Central memory CD8-positive, alpha-beta T cell (primary cell): ENCODE measurements at regions not wholly inside any gene's neighbourhood (a gene's known extent, or its start where the extent isn't known, plus 50 kb on each side); places are given as distances from the start of the nearest gene placed in this dataset.
"Not testable (repeated sequence)": the region's sequence is repeated elsewhere in the genome, so short reads cannot be mapped to it uniquely, and the experiment has no call there.

Experiments used
- ATAC-seq: fragments of 150-1000 bp; cut with Tn5 transposase; replicated peaks from 2 replicates; pipeline ENCODE4 v1.10.0; 2022; ENCODE audit warnings: mild to moderate bottlenecking, moderate FRiP score, moderate number of reproducible peaks; ENCODE audit not compliant: poor library complexity, severe bottlenecking; ENCODE audit errors: extremely low read depth
- DNase-seq, 2 donors: peaks; one replicate each; pipeline ENCODE4 v3.0.0; 2021; ENCODE audit warnings: low spot score in 2 of 2
- H3K27ac Mint-ChIP-seq: one replicate; pipeline ENCODE4 v1.8.0; 2022; ENCODE audit warnings: low read depth, mild to moderate bottlenecking, moderate library complexity, mixed read lengths
- H3K27me3 Mint-ChIP-seq: one replicate; pipeline ENCODE4 v1.8.0; 2022; ENCODE audit warnings: mixed read lengths
- H3K36me3 Mint-ChIP-seq: one replicate; pipeline ENCODE4 v1.8.0; 2022; ENCODE audit warnings: mild to moderate bottlenecking, moderate library complexity, mixed read lengths; ENCODE audit not compliant: insufficient read depth
- H3K4me1 Mint-ChIP-seq: one replicate; pipeline ENCODE4 v1.8.0; 2022; ENCODE audit warnings: mixed read lengths
- H3K4me3 Mint-ChIP-seq: one replicate; pipeline ENCODE4 v1.8.0; 2022; ENCODE audit warnings: mild to moderate bottlenecking, moderate library complexity, mixed read lengths
- H3K9me3 Mint-ChIP-seq: one replicate; pipeline ENCODE4 v1.8.0; 2022; ENCODE audit warnings: mixed read lengths

GRCh38 chr6:6869094-6869493, 238.7 kb upstream of the RREB1 start:
- ATAC-seq (no peak), DNase-seq (no peak)
- Mint-ChIP-seq H3K27ac (no peak overlapping the region), H3K36me3 (no peaks in the 10 kb centered on the region), H3K4me1 (no peaks in the 10 kb centered on the region), H3K9me3 (no peaks in the 10 kb centered on the region), H3K27me3 (peaks cover 11% of the 10 kb centered on the region), H3K4me3 (no peak overlapping the region)

- no peaks in the 10 kb centered on the region for H3K9me3 Mint-ChIP-seq
- DNase-seq (no peak), ATAC-seq (no peak)
- peaks cover 14% of the 10 kb centered on the region for H3K27me3 Mint-ChIP-seq
- H3K27ac Mint-ChIP-seq: no peak overlapping the region
- H3K4me3 Mint-ChIP-seq: no peak overlapping the region
- no peaks in the 10 kb centered on the region for H3K4me1 Mint-ChIP-seq
- H3K36me3 Mint-ChIP-seq: no peaks in the 10 kb centered on the region
Observed at GRCh38 chr6:6870921-6871320, 236.8 kb upstream of the RREB1 start.

GRCh38 chr6:6872459-6873344, 235.1 kb upstream of the RREB1 start:
- no peak overlapping the region for H3K4me3 Mint-ChIP-seq
- no peaks in the 10 kb centered on the region for H3K9me3 Mint-ChIP-seq
- DNase-seq (no peak), ATAC-seq (no peak)
- H3K36me3 Mint-ChIP-seq: no peaks in the 10 kb centered on the region
- peaks cover 32% of the 10 kb centered on the region for H3K27me3 Mint-ChIP-seq
- H3K27ac Mint-ChIP-seq: no peak overlapping the region
- H3K4me1 Mint-ChIP-seq: no peaks in the 10 kb centered on the region

- DNase-seq: no peak
- no peaks in the 10 kb centered on the region for H3K36me3 Mint-ChIP-seq
- H3K4me1 Mint-ChIP-seq: no peaks in the 10 kb centered on the region
- peaks cover 34% of the 10 kb centered on the region for H3K27me3 Mint-ChIP-seq
- H3K27ac Mint-ChIP-seq: no peak overlapping the region
- ATAC-seq: no peak
- H3K9me3 Mint-ChIP-seq: no peaks in the 10 kb centered on the region
- H3K4me3 Mint-ChIP-seq: no peak overlapping the region
Observed at GRCh38 chr6:6873778-6874177, 234.0 kb upstream of the RREB1 start.

DNA sequence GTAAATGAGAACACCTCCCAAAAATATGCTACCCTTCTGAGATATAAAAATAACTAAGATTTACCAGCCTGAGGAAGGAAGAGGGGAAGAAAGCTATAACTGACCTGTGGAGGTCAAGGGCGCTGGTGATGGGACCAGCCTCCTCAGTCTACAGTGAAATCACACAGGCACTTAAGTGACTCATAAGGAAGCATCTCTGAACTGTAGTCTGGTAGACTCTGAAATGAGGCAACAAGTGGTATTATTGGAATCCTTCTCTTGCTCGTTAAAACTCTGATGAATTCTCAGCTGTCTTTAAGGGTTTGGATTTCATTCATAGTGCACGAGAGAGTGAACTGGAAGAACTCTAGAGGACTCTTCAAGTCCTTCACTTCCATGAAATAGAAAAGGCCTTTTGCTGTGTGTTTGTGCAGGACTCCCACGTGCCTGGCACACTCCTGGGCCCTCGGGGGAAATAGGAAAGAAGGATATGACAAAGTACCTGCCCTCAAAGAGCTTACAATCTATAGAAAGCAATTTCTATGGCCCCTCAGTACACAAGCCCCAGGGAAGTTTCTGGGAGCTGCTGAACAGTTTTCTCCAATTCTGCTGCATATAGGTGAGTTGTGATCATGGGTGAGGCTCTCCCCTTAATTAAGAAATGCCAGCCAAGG, 231.8 kb upstream of the RREB1 start:
- Mint-ChIP-seq H3K27ac (no peak overlapping the region), H3K4me3 (no peak overlapping the region), H3K9me3 (no peaks in the 10 kb centered on the region), H3K27me3 (peaks cover 34% of the 10 kb centered on the region), H3K36me3 (peaks cover 3% of the 10 kb centered on the region), H3K4me1 (no peaks in the 10 kb centered on the region)
- no peak for DNase-seq
- no peak for ATAC-seq

GRCh38 chr6:6877792-6878191, 230.0 kb upstream of the RREB1 start:
- not testable (repeated sequence) for H3K4me3 Mint-ChIP-seq, H3K4me1 Mint-ChIP-seq, H3K36me3 Mint-ChIP-seq, H3K27ac Mint-ChIP-seq, DNase-seq, H3K9me3 Mint-ChIP-seq, ATAC-seq
- H3K27me3 Mint-ChIP-seq: peaks cover 36% of the 10 kb centered on the region

DNA sequence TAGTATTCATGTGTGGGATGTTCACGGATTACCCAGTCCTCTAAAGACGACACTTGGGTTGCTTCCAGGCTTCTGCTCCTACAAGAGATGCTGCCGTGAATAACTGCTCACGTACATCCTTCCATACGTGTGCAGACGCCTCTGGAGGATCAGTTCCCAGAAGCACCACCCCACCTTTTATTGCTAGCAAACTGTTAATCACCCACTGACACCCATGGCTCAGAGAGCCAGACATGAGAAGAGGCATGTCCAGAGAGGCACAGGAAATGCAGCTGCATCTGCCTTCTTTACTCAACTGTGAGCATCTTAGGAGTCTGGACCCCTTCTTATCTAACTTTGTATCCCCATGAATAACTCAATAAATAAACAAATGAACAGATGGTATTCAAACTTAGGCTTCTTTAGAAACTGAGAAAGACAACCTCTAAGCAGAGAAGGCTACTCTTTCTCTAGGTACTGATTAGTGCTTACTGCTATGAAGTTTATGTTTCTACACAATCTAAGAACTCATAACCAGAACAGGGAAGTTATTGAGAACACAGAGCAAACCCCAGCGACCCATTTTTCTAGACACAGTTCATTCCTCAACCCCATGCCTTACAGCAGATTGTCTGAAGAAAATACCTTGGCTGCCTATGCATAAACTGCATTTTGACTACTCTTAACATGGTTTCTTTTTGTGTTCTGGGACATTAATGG, 228.7 kb upstream of the RREB1 start:
- no peaks in the 10 kb centered on the region for H3K4me1 Mint-ChIP-seq
- no peak overlapping the region for H3K27ac Mint-ChIP-seq
- DNase-seq (no peak), ATAC-seq (no peak)
- no peak overlapping the region for H3K4me3 Mint-ChIP-seq
- H3K9me3 Mint-ChIP-seq: no peaks in the 10 kb centered on the region
- peaks cover 42% of the 10 kb centered on the region for H3K27me3 Mint-ChIP-seq
- H3K36me3 Mint-ChIP-seq: peaks cover 3% of the 10 kb centered on the region

DNA sequence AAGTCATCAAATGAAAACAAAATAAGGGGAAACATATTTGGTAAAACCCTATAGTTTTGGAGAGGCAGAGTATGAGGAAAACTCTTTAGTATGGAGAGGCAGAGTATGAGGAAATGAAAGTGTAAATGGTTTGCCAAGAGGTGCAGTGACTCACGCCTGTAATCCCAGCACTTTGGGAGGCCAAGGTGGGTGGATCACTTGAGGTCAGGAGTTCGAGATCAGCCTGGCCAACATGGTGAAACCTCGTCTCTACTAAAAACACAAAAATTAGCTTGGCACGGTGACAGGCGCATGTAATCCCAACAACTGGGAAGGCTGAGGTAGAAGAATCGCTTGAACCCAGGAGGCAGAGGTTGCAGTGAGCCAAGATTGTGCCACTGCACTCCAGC, 228.2 kb upstream of the RREB1 start:
- H3K27me3 Mint-ChIP-seq: peaks cover 37% of the 10 kb centered on the region
- not testable (repeated sequence) for ATAC-seq, H3K9me3 Mint-ChIP-seq, H3K4me1 Mint-ChIP-seq, H3K36me3 Mint-ChIP-seq, DNase-seq, H3K27ac Mint-ChIP-seq, H3K4me3 Mint-ChIP-seq

GRCh38 chr6:6880745-6881437, 226.9 kb upstream of the RREB1 start:
- peaks cover 3% of the 10 kb centered on the region for H3K36me3 Mint-ChIP-seq
- ATAC-seq (no peak), DNase-seq (no peak)
- H3K27ac Mint-ChIP-seq: no peak overlapping the region
- no peak overlapping the region for H3K4me3 Mint-ChIP-seq
- H3K9me3 Mint-ChIP-seq: no peaks in the 10 kb centered on the region
- peaks cover 28% of the 10 kb centered on the region for H3K27me3 Mint-ChIP-seq
- H3K4me1 Mint-ChIP-seq: no peaks in the 10 kb centered on the region

- Mint-ChIP-seq H3K4me3 (no peak overlapping the region), H3K27me3 (peaks cover 21% of the 10 kb centered on the region), H3K27ac (no peak overlapping the region), H3K4me1 (no peaks in the 10 kb centered on the region), H3K36me3 (peaks cover 3% of the 10 kb centered on the region), H3K9me3 (no peaks in the 10 kb centered on the region)
- DNase-seq (no peak), ATAC-seq (no peak)
Observed at GRCh38 chr6:6881438-6882225, 226.1 kb upstream of the RREB1 start.

- peaks cover 11% of the 10 kb centered on the region for H3K27me3 Mint-ChIP-seq
- no peak for DNase-seq
- no peak for ATAC-seq
- no peaks in the 10 kb centered on the region for H3K4me1 Mint-ChIP-seq
- H3K4me3 Mint-ChIP-seq: no peak overlapping the region
- H3K36me3 Mint-ChIP-seq: peaks cover 3% of the 10 kb centered on the region
- H3K27ac Mint-ChIP-seq: no peak overlapping the region
- no peaks in the 10 kb centered on the region for H3K9me3 Mint-ChIP-seq
Observed at GRCh38 chr6:6882592-6882991, 225.2 kb upstream of the RREB1 start.

DNA sequence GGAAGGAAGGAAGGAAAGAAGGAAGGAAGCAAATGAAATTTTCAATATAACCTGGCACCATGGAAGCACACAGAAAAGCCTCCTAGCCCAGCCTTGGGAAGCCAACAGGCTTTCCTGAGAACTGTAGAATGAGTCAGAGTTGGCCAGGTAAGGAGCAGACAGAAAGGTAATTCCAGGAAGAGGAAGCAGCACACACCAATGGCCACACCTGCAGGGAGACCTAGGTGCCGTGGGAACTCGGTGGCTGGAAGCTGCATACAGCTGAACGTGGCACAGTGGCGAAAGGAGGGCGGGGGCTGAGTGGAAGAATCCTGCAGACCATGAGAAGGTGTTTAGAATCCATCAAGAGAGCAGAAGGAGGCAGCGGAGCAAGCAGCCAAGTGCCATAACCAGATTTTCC, 224.8 kb upstream of the RREB1 start:
- peaks cover 8% of the 10 kb centered on the region for H3K27me3 Mint-ChIP-seq
- H3K4me3 Mint-ChIP-seq: no peak overlapping the region
- H3K36me3 Mint-ChIP-seq: peaks cover 3% of the 10 kb centered on the region
- no peak for ATAC-seq
- DNase-seq: no peak
- no peaks in the 10 kb centered on the region for H3K4me1 Mint-ChIP-seq
- no peak overlapping the region for H3K27ac Mint-ChIP-seq
- H3K9me3 Mint-ChIP-seq: no peaks in the 10 kb centered on the region
